ENCODE measurements at regions not wholly inside any gene's neighbourhood (a gene's known extent, or its start where the extent isn't known, plus 50 kb on each side); places are given as distances from the start of the nearest gene placed in this dataset.
"Not testable (repeated sequence)": the region's sequence is repeated elsewhere in the genome, so short reads cannot be mapped to it uniquely, and the experiment has no call there.

DNA sequence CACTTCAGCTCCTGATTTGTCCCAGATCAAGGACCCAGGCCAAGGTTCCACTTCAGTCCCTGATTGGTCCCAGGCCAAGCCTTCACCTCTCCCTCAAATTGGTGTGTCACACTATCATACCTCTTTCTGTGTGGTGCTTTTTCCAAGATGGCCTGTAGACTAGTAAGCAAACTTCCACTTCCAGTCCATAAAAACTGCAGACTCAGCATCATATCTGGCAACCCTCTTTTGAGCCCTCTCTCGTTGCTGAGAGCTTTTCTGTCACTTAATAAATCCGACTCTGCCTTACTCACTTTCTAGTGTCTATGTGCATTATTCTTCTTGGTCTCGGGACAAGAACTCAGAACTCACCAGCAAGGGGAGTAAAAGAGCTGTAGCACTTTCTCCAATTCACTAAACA, 1395.1 kb downstream of the LRFN5 start:
- Histone ChIP-seq H3K27ac (no peak overlapping the region), H4K20me1 (ENCODE audit: insufficient read depth) (no peaks in the 10 kb centered on the region), H3K4me1 (ENCODE audit: low read depth, poor library complexity, severe bottlenecking) (no peaks in the 10 kb centered on the region), H3K9ac (no peak overlapping the region), H3K4me2 (no peak overlapping the region), H3K27me3 (ENCODE audit: insufficient read depth, low read depth) (no peaks in the 10 kb centered on the region), H3K36me3 (ENCODE audit: insufficient read depth) (no peaks in the 10 kb centered on the region), H3K4me3 (IDR thresholded peaks at IDR 0.05; ENCODE audit: insufficient read depth, low read depth, low read length) (no peak overlapping the region), H2AFZ (ENCODE audit: low read depth) (no peak overlapping the region), H3K79me2 (ENCODE audit: insufficient read depth, low read depth) (no peaks in the 10 kb centered on the region)
- no peak for TF ChIP-seq CTCF (conservative IDR thresholded peaks at IDR 0.05; ENCODE audit: low read depth, low read length)

DNA sequence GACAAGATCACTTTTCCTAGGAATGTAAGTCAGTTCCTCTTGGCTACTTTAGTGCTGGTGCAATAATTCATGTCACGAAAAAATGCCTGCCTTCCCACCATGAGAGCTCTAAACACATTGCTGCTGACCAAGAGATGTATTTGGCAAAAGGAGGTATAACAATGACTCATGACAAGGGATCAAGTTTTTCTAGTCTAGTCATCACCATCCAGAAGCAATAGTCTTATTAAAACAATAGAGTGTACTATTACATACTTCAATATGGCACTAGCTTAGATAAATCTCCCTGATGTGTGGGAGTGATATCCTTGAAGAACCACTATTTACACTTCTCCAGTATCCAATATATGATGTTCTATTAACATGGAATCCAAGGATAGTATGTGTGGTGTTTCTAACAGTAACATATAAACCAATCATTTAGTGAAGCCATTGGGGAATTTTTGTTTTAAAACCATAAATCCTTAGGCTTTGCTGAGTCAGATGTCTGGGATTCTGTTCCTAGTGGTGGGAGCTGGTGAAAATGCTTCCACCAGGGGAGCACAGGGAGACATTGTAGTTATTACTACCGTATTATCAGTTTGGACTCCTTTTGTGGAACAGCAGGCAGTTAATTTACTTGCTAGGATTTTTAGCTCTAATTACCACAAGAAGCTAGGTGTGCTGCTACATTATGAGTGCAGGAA, 1387.5 kb downstream of the LRFN5 start:
- TF ChIP-seq CTCF (conservative IDR thresholded peaks at IDR 0.05; ENCODE audit: low read depth, low read length), result no peak
- Histone ChIP-seq H3K4me3 (IDR thresholded peaks at IDR 0.05; ENCODE audit: insufficient read depth, low read depth, low read length) (no peak overlapping the region), H3K4me2 (no peak overlapping the region), H3K4me1 (ENCODE audit: low read depth, poor library complexity, severe bottlenecking) (no peaks in the 10 kb centered on the region), H3K27ac (no peak overlapping the region), H3K79me2 (ENCODE audit: insufficient read depth, low read depth) (no peaks in the 10 kb centered on the region), H3K27me3 (ENCODE audit: insufficient read depth, low read depth) (no peaks in the 10 kb centered on the region), H3K36me3 (ENCODE audit: insufficient read depth) (no peaks in the 10 kb centered on the region), H2AFZ (ENCODE audit: low read depth) (no peak overlapping the region), H4K20me1 (ENCODE audit: insufficient read depth) (no peaks in the 10 kb centered on the region), H3K9ac (no peak overlapping the region)

GRCh38 chr14:42992930-42993329, 1386.3 kb downstream of the LRFN5 start:
- Histone ChIP-seq H3K4me1 (ENCODE audit: low read depth, poor library complexity, severe bottlenecking) (no peaks in the 10 kb centered on the region), H2AFZ (ENCODE audit: low read depth) (no peak overlapping the region), H3K27me3 (ENCODE audit: insufficient read depth, low read depth) (no peaks in the 10 kb centered on the region), H3K79me2 (ENCODE audit: insufficient read depth, low read depth) (no peaks in the 10 kb centered on the region), H4K20me1 (ENCODE audit: insufficient read depth) (no peaks in the 10 kb centered on the region), H3K4me2 (no peak overlapping the region), H3K4me3 (IDR thresholded peaks at IDR 0.05; ENCODE audit: insufficient read depth, low read depth, low read length) (no peak overlapping the region), H3K27ac (no peak overlapping the region), H3K36me3 (ENCODE audit: insufficient read depth) (no peaks in the 10 kb centered on the region), H3K9ac (no peak overlapping the region)
- no peak for TF ChIP-seq CTCF (conservative IDR thresholded peaks at IDR 0.05; ENCODE audit: low read depth, low read length)

GRCh38 chr14:42980419-42980818, 1373.7 kb downstream of the LRFN5 start:
- no peak for TF ChIP-seq CTCF (conservative IDR thresholded peaks at IDR 0.05; ENCODE audit: low read depth, low read length)
- Histone ChIP-seq H3K4me2 (no peak overlapping the region), H2AFZ (ENCODE audit: low read depth) (no peak overlapping the region)

DNA sequence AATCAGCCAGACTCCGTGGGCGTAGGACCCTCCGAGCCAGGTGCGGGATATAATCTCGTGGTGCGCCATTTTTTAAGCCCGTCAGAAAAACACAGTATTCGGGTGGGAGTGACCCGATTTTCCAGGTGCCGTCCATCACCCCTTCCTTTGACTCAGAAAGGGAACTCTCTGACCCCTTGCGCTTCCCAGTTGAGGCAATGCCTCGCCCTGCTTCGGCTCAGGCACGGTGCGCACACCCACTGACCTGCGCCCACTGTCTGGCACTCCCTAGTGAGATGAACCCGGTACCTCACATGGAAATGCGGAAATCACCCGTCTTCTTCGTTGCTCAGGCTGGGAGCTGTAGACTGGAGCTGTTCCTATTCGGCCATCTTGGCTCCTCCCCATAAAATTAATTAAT, 1366.5 kb downstream of the LRFN5 start:
- H3K27me3 ChIP-seq (ENCODE audit: insufficient read depth, low read depth); H3K4me1 ChIP-seq (ENCODE audit: low read depth, poor library complexity, severe bottlenecking); H3K27ac ChIP-seq; H3K79me2 ChIP-seq (ENCODE audit: insufficient read depth, low read depth); H4K20me1 ChIP-seq (ENCODE audit: insufficient read depth); H3K9ac ChIP-seq; H3K4me2 ChIP-seq; H3K36me3 ChIP-seq (ENCODE audit: insufficient read depth); H2AFZ ChIP-seq (ENCODE audit: low read depth); H3K4me3 ChIP-seq (IDR thresholded peaks at IDR 0.05; ENCODE audit: insufficient read depth, low read depth, low read length): not testable (repeated sequence)

More at GRCh38 chr14:42980419-42980818, 1373.7 kb downstream of the LRFN5 start:
- no peak overlapping the region for H3K4me3 ChIP-seq (IDR thresholded peaks at IDR 0.05; ENCODE audit: insufficient read depth, low read depth, low read length)
- H3K27me3 ChIP-seq (ENCODE audit: insufficient read depth, low read depth), result no peaks in the 10 kb centered on the region
- H3K27ac ChIP-seq, result no peak overlapping the region
- H3K9ac ChIP-seq, result no peak overlapping the region
- no peaks in the 10 kb centered on the region for H3K36me3 ChIP-seq (ENCODE audit: insufficient read depth)
- no peaks in the 10 kb centered on the region for H4K20me1 ChIP-seq (ENCODE audit: insufficient read depth)
- H3K79me2 ChIP-seq (ENCODE audit: insufficient read depth, low read depth), result no peaks in the 10 kb centered on the region
- H3K4me1 ChIP-seq (ENCODE audit: low read depth, poor library complexity, severe bottlenecking), result no peaks in the 10 kb centered on the region

Data from KMS-11 (cell line).